GM23338 (cell line): ENCODE measurements at regions not wholly inside any gene's neighbourhood (a gene's known extent, or its start where the extent isn't known, plus 50 kb on each side); places are given as distances from the start of the nearest gene placed in this dataset.

Source experiments
- ATAC-seq: fragments of 200-7000 bp; cut with Tn5 transposase; 3 replicates; pipeline ENCODE4 v1.9.1; 2020
- DNase-seq: peaks from one replicate; pipeline ENCODE4 v3.0.0-alpha.2; 2015; ENCODE audit warnings: low spot score
- H2AFZ ChIP-seq: fragments of 200-600 bp; sonication (generic); 2 replicates; pipeline ENCODE4 v1.8.0; 2016; ENCODE audit warnings: antibody characterized with exemption, mild to moderate bottlenecking, moderate library complexity
- H3F3A ChIP-seq: fragments of 200-600 bp; sonication (generic); replicated peaks from 2 replicates; pipeline ENCODE4 v1.8.0; 2017; ENCODE audit warnings: antibody characterized with exemption, mixed run types, low read depth
- H3K27ac ChIP-seq: fragments of 200-600 bp; sonication (generic); 2 replicates; pipeline ENCODE4 v1.6.1; 2016; ENCODE audit warnings: low read depth
- H3K27me3 ChIP-seq: fragments of 200-600 bp; sonication (generic); 2 replicates; pipeline ENCODE4 v1.8.0; 2016; ENCODE audit warnings: mild to moderate bottlenecking, mixed run types, moderate library complexity; ENCODE audit not compliant: insufficient read depth
- H3K36me3 ChIP-seq: fragments of 200-600 bp; sonication (generic); 2 replicates; pipeline ENCODE4 v1.8.0; 2016; ENCODE audit warnings: mild to moderate bottlenecking; ENCODE audit not compliant: insufficient read depth
- H3K4me1 ChIP-seq: fragments of 200-600 bp; sonication (generic); 2 replicates; pipeline ENCODE4 v1.8.0; 2016; ENCODE audit warnings: mild to moderate bottlenecking, moderate library complexity; ENCODE audit not compliant: insufficient read depth
- H3K4me2 ChIP-seq: fragments of 200-600 bp; sonication (generic); 2 replicates; pipeline ENCODE4 v1.7.1; 2017; ENCODE audit warnings: mixed run types
- H3K4me3 ChIP-seq: fragments of 200-600 bp; sonication (generic); 2 replicates; pipeline ENCODE4 v1.6.1; 2016; ENCODE audit warnings: mixed run types
- H3K79me2 ChIP-seq: fragments of 200-600 bp; sonication (generic); replicated peaks from 2 replicates; pipeline ENCODE4 v1.8.0; 2017; ENCODE audit warnings: mild to moderate bottlenecking; ENCODE audit not compliant: insufficient read depth
- H3K9me2 ChIP-seq: fragments of 200-600 bp; sonication (generic); 2 replicates; pipeline ENCODE4 v1.8.0; 2017; ENCODE audit not compliant: insufficient read depth
- H4K20me1 ChIP-seq: fragments of 200-600 bp; sonication (generic); replicated peaks from 2 replicates; pipeline ENCODE4 v1.8.0; 2017; ENCODE audit warnings: mild to moderate bottlenecking; ENCODE audit not compliant: insufficient read depth
- H3K27ac Mint-ChIP-seq: 2 replicates; pipeline ENCODE4 v1.8.0; 2020; ENCODE audit warnings: inconsistent platforms, mild to moderate bottlenecking, moderate library complexity, mixed read lengths
- H3K27me3 Mint-ChIP-seq: 3 replicates; pipeline ENCODE4 v1.8.0; 2022; ENCODE audit warnings: low read depth, mild to moderate bottlenecking, moderate library complexity, mixed read lengths, inconsistent platforms; ENCODE audit not compliant: insufficient read depth, poor library complexity
- H3K36me3 Mint-ChIP-seq: 3 replicates; pipeline ENCODE4 v1.8.0; 2021; ENCODE audit warnings: low read depth, mild to moderate bottlenecking, inconsistent platforms, moderate library complexity, mixed read lengths
- H3K4me1 Mint-ChIP-seq: 3 replicates; pipeline ENCODE4 v1.8.0; 2020; ENCODE audit warnings: mild to moderate bottlenecking, inconsistent platforms, mixed read lengths
- H3K4me3 Mint-ChIP-seq: 3 replicates; pipeline ENCODE4 v1.8.0; 2021; ENCODE audit warnings: moderate library complexity, mild to moderate bottlenecking, inconsistent platforms, mixed read lengths
- H3K9me3 Mint-ChIP-seq: 3 replicates; pipeline ENCODE4 v1.8.0; 2020; ENCODE audit warnings: moderate library complexity, mild to moderate bottlenecking, inconsistent platforms, mixed read lengths
- CREB1 ChIP-seq: fragments of 250-450 bp; sonication (Bioruptor Pico); IDR thresholded peaks from 2 replicates; pipeline ENCODE4 v1.5.0; 2020; ENCODE audit warnings: low read depth, mild to moderate bottlenecking, moderate library complexity
- EZH2 ChIP-seq: fragments of 200-600 bp; sonication (generic); IDR thresholded peaks from one replicate; pipeline ENCODE4 v1.8.0; 2017; ENCODE audit warnings: antibody characterized with exemption, mild to moderate bottlenecking, low read depth; ENCODE audit not compliant: unreplicated experiment
- EZH2phosphoT487 ChIP-seq: fragments of 200-600 bp; sonication (generic); IDR thresholded peaks from one replicate; pipeline ENCODE4 v1.8.1; 2018; ENCODE audit warnings: antibody characterized with exemption; ENCODE audit not compliant: unreplicated experiment
- JUNB ChIP-seq: IDR thresholded peaks from one replicate; pipeline ENCODE4 v1.6.1; 2016; ENCODE audit warnings: antibody characterized with exemption; ENCODE audit not compliant: unreplicated experiment
- STAT1 ChIP-seq: IDR thresholded peaks from one replicate; pipeline ENCODE4 v1.6.1; 2016; ENCODE audit warnings: antibody characterized with exemption; ENCODE audit not compliant: unreplicated experiment
- ZNF114 ChIP-seq: fragments of 250-450 bp; sonication (Bioruptor Pico); IDR thresholded peaks from 2 replicates; pipeline ENCODE4 v1.5.0; 2020; ENCODE audit warnings: mild to moderate bottlenecking, moderate library complexity
- TF ChIP-seq, protein P1 (sequence below), 2 experiments: fragments of 200-600 bp in 1 of 2; sonication (generic) in 1 of 2; conservative IDR thresholded peaks; 2 replicates each; pipeline versions ENCODE4 v1.5.1 to v1.6.1; 2016 to 2017; ENCODE audit warnings: antibody characterized with exemption in 2 of 2, low read depth in 2 of 2, mild to moderate bottlenecking in 2 of 2, moderate library complexity in 1 of 2
- TF ChIP-seq, protein P2 (sequence below): IDR thresholded peaks from 2 replicates; pipeline ENCODE4 v1.6.1; 2016; ENCODE audit warnings: antibody characterized with exemption

DNA sequence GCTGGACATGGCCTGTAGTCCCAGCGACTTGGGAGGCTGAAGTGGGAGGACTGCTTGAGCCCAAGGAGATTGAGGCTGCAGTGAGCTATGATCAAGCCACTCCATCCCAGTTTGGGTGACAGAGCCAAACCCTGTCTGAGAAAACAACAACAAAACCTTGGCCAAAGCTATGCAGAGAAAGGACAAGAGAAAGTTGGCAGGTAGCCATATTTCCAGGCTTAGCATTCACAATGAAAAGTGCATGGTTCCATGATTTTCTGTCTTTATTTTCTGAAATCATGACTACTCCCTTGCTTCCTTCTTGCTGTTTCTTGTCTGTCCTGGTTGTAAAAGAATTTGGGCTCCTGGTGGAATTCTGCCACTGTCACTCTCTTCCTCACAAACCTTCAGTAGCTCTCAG, 284.6 kb upstream of the C2CD4B start (continued):
- TF ChIP-seq, protein P1, sequence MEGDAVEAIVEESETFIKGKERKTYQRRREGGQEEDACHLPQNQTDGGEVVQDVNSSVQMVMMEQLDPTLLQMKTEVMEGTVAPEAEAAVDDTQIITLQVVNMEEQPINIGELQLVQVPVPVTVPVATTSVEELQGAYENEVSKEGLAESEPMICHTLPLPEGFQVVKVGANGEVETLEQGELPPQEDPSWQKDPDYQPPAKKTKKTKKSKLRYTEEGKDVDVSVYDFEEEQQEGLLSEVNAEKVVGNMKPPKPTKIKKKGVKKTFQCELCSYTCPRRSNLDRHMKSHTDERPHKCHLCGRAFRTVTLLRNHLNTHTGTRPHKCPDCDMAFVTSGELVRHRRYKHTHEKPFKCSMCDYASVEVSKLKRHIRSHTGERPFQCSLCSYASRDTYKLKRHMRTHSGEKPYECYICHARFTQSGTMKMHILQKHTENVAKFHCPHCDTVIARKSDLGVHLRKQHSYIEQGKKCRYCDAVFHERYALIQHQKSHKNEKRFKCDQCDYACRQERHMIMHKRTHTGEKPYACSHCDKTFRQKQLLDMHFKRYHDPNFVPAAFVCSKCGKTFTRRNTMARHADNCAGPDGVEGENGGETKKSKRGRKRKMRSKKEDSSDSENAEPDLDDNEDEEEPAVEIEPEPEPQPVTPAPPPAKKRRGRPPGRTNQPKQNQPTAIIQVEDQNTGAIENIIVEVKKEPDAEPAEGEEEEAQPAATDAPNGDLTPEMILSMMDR (conservative IDR thresholded peaks at IDR 0.05; ENCODE audit: low read depth in 2 of 2), result no peak
- TF ChIP-seq EZH2phosphoT487 (no peak), EZH2 (no peak), ZNF114 (CRISPR knock-in tag) (no peak), STAT1 (no peak), JUNB (no peak)
- TF ChIP-seq, protein P2, sequence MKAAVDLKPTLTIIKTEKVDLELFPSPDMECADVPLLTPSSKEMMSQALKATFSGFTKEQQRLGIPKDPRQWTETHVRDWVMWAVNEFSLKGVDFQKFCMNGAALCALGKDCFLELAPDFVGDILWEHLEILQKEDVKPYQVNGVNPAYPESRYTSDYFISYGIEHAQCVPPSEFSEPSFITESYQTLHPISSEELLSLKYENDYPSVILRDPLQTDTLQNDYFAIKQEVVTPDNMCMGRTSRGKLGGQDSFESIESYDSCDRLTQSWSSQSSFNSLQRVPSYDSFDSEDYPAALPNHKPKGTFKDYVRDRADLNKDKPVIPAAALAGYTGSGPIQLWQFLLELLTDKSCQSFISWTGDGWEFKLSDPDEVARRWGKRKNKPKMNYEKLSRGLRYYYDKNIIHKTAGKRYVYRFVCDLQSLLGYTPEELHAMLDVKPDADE, result no peak

DNA sequence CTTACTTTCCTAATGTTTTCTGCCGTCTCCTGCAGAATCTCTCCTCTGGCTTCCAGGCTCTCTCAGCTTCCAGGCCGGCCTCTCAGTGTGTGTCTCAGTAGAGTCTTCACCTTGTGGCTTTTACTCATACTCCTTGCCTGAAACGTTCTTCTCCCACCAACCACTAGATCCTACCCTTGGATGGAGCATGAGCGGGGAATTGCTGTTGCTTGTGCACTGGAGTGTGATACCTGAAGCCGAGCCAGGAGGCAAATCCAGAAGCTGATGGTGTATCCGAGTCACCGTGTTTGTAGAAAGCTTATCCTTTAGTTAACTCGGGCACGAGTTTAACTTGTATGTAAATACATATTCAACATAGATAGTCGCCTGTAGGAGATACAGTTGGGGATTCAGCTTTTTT, 285.0 kb upstream of the C2CD4B start:
- H3K4me1 Mint-ChIP-seq, result peaks cover 62% of the 10 kb centered on the region
- no peaks in the 10 kb centered on the region for H3K9me3 Mint-ChIP-seq
- Histone ChIP-seq H3F3A (no peaks in the 10 kb centered on the region), H3K36me3 (no peaks in the 10 kb centered on the region), H3K9me2 (no peaks in the 10 kb centered on the region), H3K27me3 (no peaks in the 10 kb centered on the region), H3K79me2 (peaks cover 13% of the 10 kb centered on the region), H3K4me2 (no peak overlapping the region), H3K4me3 (no peak overlapping the region), H3K4me1 (peaks cover 35% of the 10 kb centered on the region), H4K20me1 (no peaks in the 10 kb centered on the region), H3K27ac (no peak overlapping the region), H2AFZ (no peak overlapping the region)
- DNase-seq, result no peak
- H3K4me3 Mint-ChIP-seq, result no peak overlapping the region
- ATAC-seq, result no peak
- TF ChIP-seq CREB1 (CRISPR knock-in tag), result no peak
- no peak overlapping the region for H3K27ac Mint-ChIP-seq
- H3K27me3 Mint-ChIP-seq, result peaks cover 4% of the 10 kb centered on the region
- H3K36me3 Mint-ChIP-seq, result no peaks in the 10 kb centered on the region

DNA sequence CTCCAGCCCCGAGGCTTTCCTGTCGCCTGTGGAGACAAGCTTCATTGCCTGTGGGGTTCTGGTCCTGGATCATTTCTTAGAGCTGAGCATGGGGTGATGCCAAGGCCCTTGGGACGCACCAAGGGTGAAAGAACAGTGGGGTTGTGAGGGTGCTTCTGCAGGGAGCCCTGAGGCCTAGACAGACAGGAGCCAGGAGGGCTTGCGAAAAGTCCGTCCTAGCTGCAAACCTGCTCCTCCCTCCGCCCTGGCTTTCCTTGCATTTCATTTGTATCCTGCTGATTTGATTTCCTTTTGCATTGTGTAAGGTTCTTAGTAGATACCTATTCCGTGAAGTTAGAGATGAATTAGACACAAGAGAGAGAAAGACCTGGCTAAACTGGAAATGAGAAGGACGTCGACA, 286.9 kb upstream of the C2CD4B start:
- Mint-ChIP-seq H3K4me1 (peaks cover 70% of the 10 kb centered on the region), H3K36me3 (no peaks in the 10 kb centered on the region), H3K27ac (peak overlapping the region; percentile 6; the same call in 1 of the 2 replicates), H3K4me3 (peak overlapping the region; percentile 29; the same call in 2 of the 3 replicates), H3K27me3 (peaks cover 8% of the 10 kb centered on the region), H3K9me3 (no peaks in the 10 kb centered on the region)
- Histone ChIP-seq H3K9me2 (no peaks in the 10 kb centered on the region), H3F3A (no peaks in the 10 kb centered on the region), H4K20me1 (no peaks in the 10 kb centered on the region), H3K79me2 (peaks cover 13% of the 10 kb centered on the region), H3K4me2 (peak overlapping the region; percentile 48), H3K4me3 (no peak overlapping the region), H3K36me3 (no peaks in the 10 kb centered on the region), H3K27ac (peak overlapping the region; percentile 22; the same call in 1 of the 2 replicates), H3K27me3 (no peaks in the 10 kb centered on the region), H2AFZ (no peak overlapping the region), H3K4me1 (peaks cover 35% of the 10 kb centered on the region)
- DNase-seq (peak; percentile 69), ATAC-seq (peak; percentile 63)
- no peak for TF ChIP-seq EZH2phosphoT487
- TF ChIP-seq, protein P2, result 0 out of 2 replicates have a peak, but pooled peaks have one; percentile 61
